CD8-positive, alpha-beta memory T cell (primary cell): ENCODE measurements at regions not wholly inside any gene's neighbourhood (a gene's known extent, or its start where the extent isn't known, plus 50 kb on each side); places are given as distances from the start of the nearest gene placed in this dataset.
"Not testable (repeated sequence)": the region's sequence is repeated elsewhere in the genome, so short reads cannot be mapped to it uniquely, and the experiment has no call there.

Experiments used
- CTCF ChIA-PET: fragments of 350-600 bp; sonication (Branson Sonifier 250); formaldehyde crosslinking; loops from one replicate; lab custom pipeline; 2021; ENCODE audit warnings: antibody characterized with exemption; lab: Charles Lee
- POLR2A ChIA-PET: fragments of 350-600 bp; sonication (Branson Sonifier 250); formaldehyde crosslinking; loops from one replicate; lab custom pipeline; 2021; ENCODE audit warnings: antibody characterized with exemption; lab: Charles Lee
- DNase-seq, 5 donors: peaks; one replicate each; pipeline versions ENCODE4 v3.0.0 to v3.0.0-alpha.2; 2020 to 2022; ENCODE audit warnings: mixed read lengths in 1 of 5
- H3K27ac ChIP-seq: one replicate; pipeline ENCODE4 v1.7.0; 2013; ENCODE audit warnings: low read depth, mild to moderate bottlenecking, low read length, moderate library complexity
- H3K27me3 ChIP-seq: 2 replicates; pipeline ENCODE4 v1.7.0; 2013; ENCODE audit warnings: low read length, mild to moderate bottlenecking; ENCODE audit not compliant: insufficient read depth, poor library complexity, severe bottlenecking
- H3K36me3 ChIP-seq: 2 replicates; pipeline ENCODE4 v1.7.0; 2013; ENCODE audit warnings: mild to moderate bottlenecking, low read length, moderate library complexity; ENCODE audit not compliant: insufficient read depth
- H3K4me1 ChIP-seq: 2 replicates; pipeline ENCODE4 v1.7.0; 2013; ENCODE audit warnings: mild to moderate bottlenecking, low read length, moderate library complexity; ENCODE audit not compliant: insufficient read depth
- H3K4me3 ChIP-seq: 2 replicates; pipeline ENCODE4 v1.7.0; 2013; ENCODE audit warnings: mild to moderate bottlenecking, low read length
- H3K9me3 ChIP-seq: 2 replicates; pipeline ENCODE4 v1.7.0; 2013; ENCODE audit warnings: mild to moderate bottlenecking, low read length
- H3K27ac Mint-ChIP-seq, 8 donors: one replicate each; pipeline ENCODE4 v1.8.0; 2020 to 2021; ENCODE audit warnings: mixed read lengths in 8 of 8, mild to moderate bottlenecking in 6 of 8, inconsistent platforms in 3 of 8, moderate library complexity in 3 of 8
- H3K27me3 Mint-ChIP-seq, 2 donors: one replicate each; pipeline ENCODE4 v1.8.0; 2020 to 2021; ENCODE audit warnings: mixed read lengths in 2 of 2, mild to moderate bottlenecking in 1 of 2, moderate library complexity in 1 of 2
- H3K36me3 Mint-ChIP-seq, 3 donors: one replicate each; pipeline ENCODE4 v1.8.0; 2020 to 2021; ENCODE audit warnings: mixed read lengths in 3 of 3, inconsistent platforms in 1 of 3, mild to moderate bottlenecking in 1 of 3
- H3K4me1 Mint-ChIP-seq, 3 donors: one replicate each; pipeline ENCODE4 v1.8.0; 2020 to 2021; ENCODE audit warnings: mixed read lengths in 3 of 3, inconsistent platforms in 1 of 3, mild to moderate bottlenecking in 1 of 3
- H3K4me3 Mint-ChIP-seq, 7 donors: one replicate each; pipeline ENCODE4 v1.8.0; 2020 to 2021; ENCODE audit warnings: mixed read lengths in 7 of 7, mild to moderate bottlenecking in 6 of 7, moderate library complexity in 4 of 7, inconsistent platforms in 2 of 7
- H3K9me3 Mint-ChIP-seq, 5 donors: one replicate each; pipeline ENCODE4 v1.8.0; 2020 to 2022; ENCODE audit warnings: mixed read lengths in 5 of 5, mild to moderate bottlenecking in 3 of 5, moderate library complexity in 2 of 5, inconsistent platforms in 1 of 5

- CTCF ChIA-PET, POLR2A ChIA-PET, H3K4me3 Mint-ChIP-seq, H3K27ac ChIP-seq, H3K27ac Mint-ChIP-seq, DNase-seq, H3K36me3 Mint-ChIP-seq, H3K4me1 ChIP-seq, H3K4me3 ChIP-seq, H3K27me3 Mint-ChIP-seq, H3K4me1 Mint-ChIP-seq, H3K27me3 ChIP-seq, H3K36me3 ChIP-seq, H3K9me3 ChIP-seq: not testable (repeated sequence)
- H3K9me3 Mint-ChIP-seq, result peaks cover 7 to 29% (median 21%) of the 10 kb centered on the region in 5 donors
Measured at GRCh38 chr6:115521747-115522146, 538.9 kb downstream of the FRK start.

GRCh38 chr6:115514656-115515055 lies 546.0 kb downstream of the FRK start:
- Mint-ChIP-seq H3K4me1 (no peaks in the 10 kb centered on the region), H3K27ac (no peak overlapping the region), H3K9me3 (peaks cover 8 to 16% (median 11%) of the 10 kb centered on the region in 5 donors), H3K27me3 (no peaks in the 10 kb centered on the region), H3K4me3 (no peak overlapping the region), H3K36me3 (no peaks in the 10 kb centered on the region)
- Histone ChIP-seq H3K36me3 (no peaks in the 10 kb centered on the region), H3K27ac (no peak overlapping the region), H3K9me3 (no peaks in the 10 kb centered on the region), H3K27me3 (no peaks in the 10 kb centered on the region), H3K4me1 (no peaks in the 10 kb centered on the region), H3K4me3 (no peak overlapping the region)
- ChIA-PET CTCF (no interaction called here), POLR2A (no interaction called here)
- DNase-seq, result no peak

- H3K9me3 ChIP-seq, result no peaks in the 10 kb centered on the region
- H3K27ac ChIP-seq, result no peak overlapping the region
- H3K4me3 ChIP-seq, result no peak overlapping the region
- Mint-ChIP-seq H3K27ac (no peak overlapping the region), H3K27me3 (no peaks in the 10 kb centered on the region), H3K4me3 (no peak overlapping the region), H3K36me3 (no peaks in the 10 kb centered on the region), H3K9me3 (peaks cover 2 to 19% (median 3%) of the 10 kb centered on the region in 5 donors), H3K4me1 (no peaks in the 10 kb centered on the region)
- no peaks in the 10 kb centered on the region for H3K27me3 ChIP-seq
- ChIA-PET CTCF (no interaction called here), POLR2A (no interaction called here)
- H3K4me1 ChIP-seq, result no peaks in the 10 kb centered on the region
- H3K36me3 ChIP-seq, result no peaks in the 10 kb centered on the region
- no peak for DNase-seq
Measured at GRCh38 chr6:115512923-115513322, 547.8 kb downstream of the FRK start.

DNA sequence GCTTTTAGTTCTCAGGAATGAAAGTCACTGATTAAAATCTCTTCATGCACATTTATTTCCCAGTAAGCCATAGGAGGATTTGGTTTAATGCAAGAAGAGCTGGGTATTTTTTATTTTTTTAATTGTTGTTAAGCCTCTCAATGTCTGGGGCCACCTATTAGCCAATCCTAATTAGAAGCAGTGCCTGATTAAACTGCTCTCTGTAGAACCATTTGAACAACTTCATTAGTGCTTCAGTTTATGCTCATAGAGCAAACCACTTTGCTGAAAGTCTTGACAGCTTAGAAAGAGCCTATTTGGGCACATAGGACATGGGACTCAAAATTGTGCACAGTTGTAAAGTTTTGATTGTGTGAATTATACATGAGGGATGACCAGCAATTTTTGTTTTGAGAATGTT lies 548.9 kb downstream of the FRK start:
- Histone ChIP-seq H3K27ac (no peak overlapping the region), H3K4me1 (no peaks in the 10 kb centered on the region), H3K36me3 (no peaks in the 10 kb centered on the region), H3K4me3 (no peak overlapping the region), H3K9me3 (no peaks in the 10 kb centered on the region), H3K27me3 (no peaks in the 10 kb centered on the region)
- peak overlapping the region in 1 of 8 donors; percentile 32 for H3K27ac Mint-ChIP-seq
- no peak for DNase-seq
- peaks cover 0 to 14% (median 5%) of the 10 kb centered on the region in 5 donors for H3K9me3 Mint-ChIP-seq
- H3K4me3 Mint-ChIP-seq, result no peak overlapping the region
- ChIA-PET POLR2A (no interaction called here), CTCF (no interaction called here)
- no peaks in the 10 kb centered on the region for H3K4me1 Mint-ChIP-seq
- H3K36me3 Mint-ChIP-seq, result no peaks in the 10 kb centered on the region
- no peaks in the 10 kb centered on the region for H3K27me3 Mint-ChIP-seq

DNA sequence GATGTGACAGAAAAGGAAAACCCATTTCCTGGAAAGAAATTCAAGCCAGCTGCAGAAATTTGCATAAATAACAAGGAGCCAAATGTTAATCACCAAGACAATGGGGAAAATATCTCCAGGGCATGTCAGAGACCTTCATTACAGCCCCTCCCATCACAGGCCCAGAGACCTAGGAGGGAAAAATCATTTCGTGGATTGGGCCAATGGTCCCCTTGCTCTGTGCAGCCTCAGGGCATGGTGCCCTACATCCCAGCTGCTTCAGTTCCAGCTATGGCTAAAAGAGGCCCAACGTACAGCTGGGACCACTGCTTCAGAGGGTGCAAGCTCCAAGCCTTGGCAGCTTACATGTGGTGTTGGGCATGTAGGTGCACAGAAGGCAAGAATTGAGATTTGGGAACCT lies 558.3 kb downstream of the FRK start:
- H3K36me3 ChIP-seq, H3K4me3 ChIP-seq, H3K9me3 ChIP-seq, H3K27me3 ChIP-seq, H3K4me1 Mint-ChIP-seq, CTCF ChIA-PET, H3K27me3 Mint-ChIP-seq, H3K27ac Mint-ChIP-seq, POLR2A ChIA-PET, H3K36me3 Mint-ChIP-seq, DNase-seq, H3K4me1 ChIP-seq, H3K4me3 Mint-ChIP-seq, H3K27ac ChIP-seq: not testable (repeated sequence)
- peaks cover under 1 to 16% (median 2%) of the 10 kb centered on the region in 5 donors for H3K9me3 Mint-ChIP-seq

DNA sequence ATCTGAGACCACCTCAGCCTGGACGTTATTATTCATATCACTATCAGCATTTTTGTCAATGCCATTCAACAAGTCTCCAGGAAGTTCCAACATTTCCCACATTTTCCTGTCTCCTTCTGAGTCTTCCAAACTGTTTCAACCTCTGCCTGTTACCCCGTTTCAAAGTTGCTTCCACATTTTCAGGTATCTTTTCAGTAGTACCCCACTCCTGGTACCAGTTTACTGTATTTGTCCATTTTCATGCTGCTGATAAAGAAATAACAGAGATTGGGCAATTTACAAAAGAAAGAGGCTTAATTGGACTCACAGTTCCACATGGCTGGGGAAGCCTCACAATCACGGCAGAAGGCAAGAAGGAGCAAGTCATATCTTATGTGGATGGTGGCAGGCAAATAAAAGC lies 565.5 kb downstream of the FRK start:
- H3K4me1 ChIP-seq, result no peaks in the 10 kb centered on the region
- Mint-ChIP-seq H3K4me1 (no peaks in the 10 kb centered on the region), H3K9me3 (peaks cover 3 to 19% (median 12%) of the 10 kb centered on the region in 5 donors), H3K27me3 (no peaks in the 10 kb centered on the region), H3K36me3 (no peaks in the 10 kb centered on the region), H3K27ac (no peak overlapping the region), H3K4me3 (no peak overlapping the region)
- POLR2A ChIA-PET, result no interaction called here
- H3K27ac ChIP-seq, result no peak overlapping the region
- H3K4me3 ChIP-seq, result no peak overlapping the region
- H3K27me3 ChIP-seq, result no peaks in the 10 kb centered on the region
- no peaks in the 10 kb centered on the region for H3K36me3 ChIP-seq
- H3K9me3 ChIP-seq, result no peaks in the 10 kb centered on the region
- no peak for DNase-seq
- CTCF ChIA-PET, result no interaction called here

DNA sequence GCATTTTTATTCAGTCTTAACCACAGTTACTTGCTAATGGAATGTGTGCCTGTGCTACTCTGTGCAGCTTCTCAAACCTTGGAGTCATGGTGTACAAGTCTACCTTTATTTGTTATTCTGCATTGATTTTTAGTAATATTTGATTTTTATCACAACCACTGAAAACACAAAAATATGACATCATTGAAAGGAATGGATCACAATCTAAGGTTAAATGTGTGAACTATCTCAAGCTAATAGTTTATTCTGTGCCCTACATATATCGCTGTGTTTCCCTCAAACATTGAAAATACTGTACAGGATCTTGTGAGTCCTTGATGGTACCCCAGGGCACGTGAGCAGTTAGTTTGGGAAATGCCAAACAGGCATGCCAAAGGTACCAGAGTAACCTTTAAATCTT lies 573.4 kb downstream of the FRK start:
- ChIA-PET POLR2A (no interaction called here), CTCF (no interaction called here)
- Mint-ChIP-seq H3K4me3 (no peak overlapping the region), H3K27me3 (no peaks in the 10 kb centered on the region), H3K4me1 (no peaks in the 10 kb centered on the region), H3K9me3 (peaks cover 0 to 14% (median 6%) of the 10 kb centered on the region in 5 donors), H3K36me3 (no peaks in the 10 kb centered on the region), H3K27ac (no peak overlapping the region)
- Histone ChIP-seq H3K27me3 (no peaks in the 10 kb centered on the region), H3K36me3 (no peaks in the 10 kb centered on the region), H3K4me1 (no peaks in the 10 kb centered on the region), H3K9me3 (no peaks in the 10 kb centered on the region), H3K4me3 (no peak overlapping the region), H3K27ac (no peak overlapping the region)
- no peak for DNase-seq

- Mint-ChIP-seq H3K4me1 (no peaks in the 10 kb centered on the region), H3K36me3 (no peaks in the 10 kb centered on the region), H3K9me3 (peaks cover 0 to 19% (median 4%) of the 10 kb centered on the region in 5 donors), H3K27ac (no peak overlapping the region), H3K4me3 (no peak overlapping the region), H3K27me3 (no peaks in the 10 kb centered on the region)
- ChIA-PET POLR2A (no interaction called here), CTCF (no interaction called here)
- Histone ChIP-seq H3K36me3 (no peaks in the 10 kb centered on the region), H3K4me1 (no peaks in the 10 kb centered on the region), H3K4me3 (no peak overlapping the region), H3K27me3 (no peaks in the 10 kb centered on the region), H3K27ac (no peak overlapping the region), H3K9me3 (no peaks in the 10 kb centered on the region)
- DNase-seq, result no peak
Measured at GRCh38 chr6:115485400-115485799, 575.3 kb downstream of the FRK start.

GRCh38 chr6:115480543-115480942 lies 580.1 kb downstream of the FRK start:
- H3K4me1 Mint-ChIP-seq, H3K4me3 Mint-ChIP-seq, H3K4me1 ChIP-seq, POLR2A ChIA-PET, H3K4me3 ChIP-seq, H3K27ac ChIP-seq, H3K27me3 ChIP-seq, H3K36me3 ChIP-seq, CTCF ChIA-PET, H3K27me3 Mint-ChIP-seq, H3K36me3 Mint-ChIP-seq, H3K27ac Mint-ChIP-seq, DNase-seq, H3K9me3 ChIP-seq: not testable (repeated sequence)
- peaks cover 0 to 17% (median 3%) of the 10 kb centered on the region in 5 donors for H3K9me3 Mint-ChIP-seq
